ENCODE measurements at regions not wholly inside any gene's neighbourhood (a gene's known extent, or its start where the extent isn't known, plus 50 kb on each side); places are given as distances from the start of the nearest gene placed in this dataset.
A peak's percentile ranks its signal among the peaks of the same experiment; 100 is the strongest.

DNA sequence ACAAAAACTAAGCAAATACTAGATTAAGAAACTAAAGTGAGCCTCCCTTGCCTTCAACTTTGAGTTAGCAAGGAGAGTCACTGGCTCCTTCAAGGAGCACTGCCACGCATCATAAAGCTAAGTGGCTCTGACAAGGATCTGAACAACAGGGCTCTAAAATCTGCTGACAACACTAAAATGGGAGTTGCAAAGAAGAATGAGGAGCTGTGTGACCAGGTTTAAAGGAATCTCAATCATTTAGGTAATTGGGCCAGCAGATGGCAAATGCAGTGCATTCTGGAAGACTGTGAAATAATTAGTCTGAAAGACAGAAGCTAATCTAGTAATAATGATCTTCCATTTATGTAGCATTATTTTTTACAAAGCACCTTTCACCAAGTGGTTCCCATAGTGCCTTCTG, 297.0 kb upstream of the TAS2R1 start:
- WGBS, 2 donors = 76 to 77% methylated on average over 1 of the region's 1 CpG
- no peak overlapping the region for H3K9ac ChIP-seq (ENCODE audit: insufficient read depth in 1 of 2, low read length in 2 of 2)
- no peaks in the 10 kb centered on the region for H3K9me3 ChIP-seq (ENCODE audit: control insufficient read depth in 4 of 4, insufficient read depth in 3 of 4, low read length in 3 of 4)
- no peaks in the 10 kb centered on the region for H3K27me3 ChIP-seq (ENCODE audit: control insufficient read depth in 3 of 3, insufficient read depth in 3 of 3, low read length in 2 of 3)
- H3K27ac ChIP-seq (ENCODE audit: low read depth in 1 of 2, low read length in 1 of 2) = no peak overlapping the region
- no peaks in the 10 kb centered on the region for H3K4me1 ChIP-seq (ENCODE audit: control insufficient read depth in 5 of 5, insufficient read depth in 5 of 5, low read length in 5 of 5)
- DNase-seq (no peak), ATAC-seq (ENCODE audit: insufficient read depth, low FRiP score) (no peak)
- H3K36me3 ChIP-seq (ENCODE audit: control insufficient read depth in 4 of 4, insufficient read depth in 4 of 4, low read length in 4 of 4) = no peaks in the 10 kb centered on the region
- H3K4me3 ChIP-seq = no peak overlapping the region
- TF ChIP-seq, protein P1, sequence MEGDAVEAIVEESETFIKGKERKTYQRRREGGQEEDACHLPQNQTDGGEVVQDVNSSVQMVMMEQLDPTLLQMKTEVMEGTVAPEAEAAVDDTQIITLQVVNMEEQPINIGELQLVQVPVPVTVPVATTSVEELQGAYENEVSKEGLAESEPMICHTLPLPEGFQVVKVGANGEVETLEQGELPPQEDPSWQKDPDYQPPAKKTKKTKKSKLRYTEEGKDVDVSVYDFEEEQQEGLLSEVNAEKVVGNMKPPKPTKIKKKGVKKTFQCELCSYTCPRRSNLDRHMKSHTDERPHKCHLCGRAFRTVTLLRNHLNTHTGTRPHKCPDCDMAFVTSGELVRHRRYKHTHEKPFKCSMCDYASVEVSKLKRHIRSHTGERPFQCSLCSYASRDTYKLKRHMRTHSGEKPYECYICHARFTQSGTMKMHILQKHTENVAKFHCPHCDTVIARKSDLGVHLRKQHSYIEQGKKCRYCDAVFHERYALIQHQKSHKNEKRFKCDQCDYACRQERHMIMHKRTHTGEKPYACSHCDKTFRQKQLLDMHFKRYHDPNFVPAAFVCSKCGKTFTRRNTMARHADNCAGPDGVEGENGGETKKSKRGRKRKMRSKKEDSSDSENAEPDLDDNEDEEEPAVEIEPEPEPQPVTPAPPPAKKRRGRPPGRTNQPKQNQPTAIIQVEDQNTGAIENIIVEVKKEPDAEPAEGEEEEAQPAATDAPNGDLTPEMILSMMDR (IDR thresholded peaks at IDR 0.05; ENCODE audit: control extremely low read depth, extremely low read depth) = no peak

DNA sequence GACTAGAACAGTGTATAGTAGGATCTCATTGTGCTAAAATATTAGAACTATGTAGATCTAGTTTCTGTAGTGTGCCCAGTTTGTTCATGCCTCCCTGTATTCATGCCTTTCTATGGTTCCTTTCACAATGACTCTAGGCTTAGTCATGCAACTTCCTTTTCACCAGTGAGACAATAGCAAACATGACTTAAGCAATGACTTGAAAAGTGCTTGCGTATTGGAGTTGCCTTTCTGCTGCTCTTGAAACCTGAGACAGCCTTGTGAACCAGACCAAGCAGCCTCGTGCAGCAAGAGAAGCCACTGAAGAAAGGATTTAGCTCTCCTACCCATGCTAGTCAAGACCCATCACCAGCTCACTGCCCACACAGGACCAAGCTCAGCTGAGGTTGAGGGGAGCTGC, 294.5 kb upstream of the TAS2R1 start:
- DNase-seq (no peak), ATAC-seq (ENCODE audit: insufficient read depth, low FRiP score) (peak; percentile 58)
- Histone ChIP-seq H3K27me3 (ENCODE audit: control insufficient read depth in 3 of 3, insufficient read depth in 3 of 3, low read length in 2 of 3) (no peaks in the 10 kb centered on the region), H3K9me3 (ENCODE audit: control insufficient read depth in 4 of 4, insufficient read depth in 3 of 4, low read length in 3 of 4) (peaks cover 0 to 2% (median 0%) of the 10 kb centered on the region in 4 donors), H3K4me1 (ENCODE audit: control insufficient read depth in 5 of 5, insufficient read depth in 5 of 5, low read length in 5 of 5) (no peaks in the 10 kb centered on the region), H3K27ac (ENCODE audit: low read depth in 1 of 2, low read length in 1 of 2) (no peak overlapping the region), H3K9ac (ENCODE audit: insufficient read depth in 1 of 2, low read length in 2 of 2) (no peak overlapping the region), H3K36me3 (ENCODE audit: control insufficient read depth in 4 of 4, insufficient read depth in 4 of 4, low read length in 4 of 4) (no peaks in the 10 kb centered on the region), H3K4me3 (no peak overlapping the region)
- 39 to 43% methylated on average over 2 of the region's 2 CpGs for whole genome bisulfite sequencing, 2 donors
- TF ChIP-seq, protein P1 (IDR thresholded peaks at IDR 0.05; ENCODE audit: control extremely low read depth, extremely low read depth) = no peak

DNA sequence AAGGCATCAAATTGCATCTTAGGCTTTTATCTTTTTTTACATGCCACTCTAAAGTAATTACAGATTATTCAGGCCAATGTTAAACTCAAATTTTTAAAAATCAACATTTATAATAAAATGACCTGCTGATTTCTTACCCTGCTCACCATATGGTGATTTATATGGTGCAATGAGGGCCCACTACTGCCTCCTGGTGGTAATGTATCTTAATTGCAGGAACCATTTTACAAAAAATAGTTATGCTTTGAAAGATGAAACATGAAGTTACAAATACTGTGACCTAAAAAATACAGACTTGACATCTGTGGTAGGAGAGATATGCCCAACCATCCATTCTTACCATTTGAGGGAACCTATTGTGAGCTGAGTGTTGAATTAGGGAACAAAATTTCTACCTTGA, 292.6 kb upstream of the TAS2R1 start:
- Histone ChIP-seq H3K9ac (ENCODE audit: insufficient read depth in 1 of 2, low read length in 2 of 2) (no peak overlapping the region), H3K4me1 (ENCODE audit: control insufficient read depth in 5 of 5, insufficient read depth in 5 of 5, low read length in 5 of 5) (no peaks in the 10 kb centered on the region), H3K27me3 (ENCODE audit: control insufficient read depth in 3 of 3, insufficient read depth in 3 of 3, low read length in 2 of 3) (no peaks in the 10 kb centered on the region), H3K4me3 (no peak overlapping the region), H3K36me3 (ENCODE audit: control insufficient read depth in 4 of 4, insufficient read depth in 4 of 4, low read length in 4 of 4) (no peaks in the 10 kb centered on the region), H3K27ac (ENCODE audit: low read depth in 1 of 2, low read length in 1 of 2) (no peak overlapping the region), H3K9me3 (ENCODE audit: control insufficient read depth in 4 of 4, insufficient read depth in 3 of 4, low read length in 3 of 4) (peaks cover 0 to 2% (median 0%) of the 10 kb centered on the region in 4 donors)
- ATAC-seq (ENCODE audit: insufficient read depth, low FRiP score) = no peak
- DNase-seq = no peak
- TF ChIP-seq, protein P1 (IDR thresholded peaks at IDR 0.05; ENCODE audit: control extremely low read depth, extremely low read depth) = no peak

DNA sequence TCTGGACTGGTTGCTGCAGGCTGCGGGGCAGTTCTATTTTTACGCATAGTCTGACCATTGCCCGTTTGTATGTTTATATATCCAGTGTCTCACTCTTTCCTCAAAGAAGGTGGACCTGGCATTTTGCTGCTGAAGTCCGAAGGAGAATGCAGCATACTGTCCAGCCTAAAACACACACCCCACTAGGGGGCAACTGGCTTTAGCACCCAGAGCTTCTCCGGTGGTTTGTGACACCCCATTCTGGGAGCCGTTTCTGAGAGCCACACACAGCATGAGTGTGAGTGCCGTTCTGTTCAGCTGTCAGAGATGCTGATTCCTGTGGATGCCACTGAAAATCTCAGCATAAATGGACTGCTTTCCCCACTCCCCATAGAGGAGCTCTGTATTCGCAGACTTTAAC, 290.5 kb upstream of the TAS2R1 start:
- ATAC-seq (ENCODE audit: insufficient read depth, low FRiP score) (no peak), DNase-seq (no peak)
- Histone ChIP-seq H3K9ac (ENCODE audit: insufficient read depth in 1 of 2, low read length in 2 of 2) (no peak overlapping the region), H3K27me3 (ENCODE audit: control insufficient read depth in 3 of 3, insufficient read depth in 3 of 3, low read length in 2 of 3) (no peaks in the 10 kb centered on the region), H3K9me3 (ENCODE audit: control insufficient read depth in 4 of 4, insufficient read depth in 3 of 4, low read length in 3 of 4) (peaks cover 0 to 2% (median 0%) of the 10 kb centered on the region in 4 donors), H3K4me3 (no peak overlapping the region), H3K4me1 (ENCODE audit: control insufficient read depth in 5 of 5, insufficient read depth in 5 of 5, low read length in 5 of 5) (no peaks in the 10 kb centered on the region), H3K27ac (ENCODE audit: low read depth in 1 of 2, low read length in 1 of 2) (no peak overlapping the region), H3K36me3 (ENCODE audit: control insufficient read depth in 4 of 4, insufficient read depth in 4 of 4, low read length in 4 of 4) (no peaks in the 10 kb centered on the region)
- 81 to 84% methylated on average over 8 of the region's 8 CpGs for WGBS, 2 donors
- TF ChIP-seq, protein P1 (IDR thresholded peaks at IDR 0.05; ENCODE audit: control extremely low read depth, extremely low read depth) = no peak
